Mucosa of gallbladder (tissue), 1 donor: ENCODE measurements at regions not wholly inside any gene's neighbourhood (a gene's known extent, or its start where the extent isn't known, plus 50 kb on each side); places are given as distances from the start of the nearest gene placed in this dataset.
A peak's percentile ranks its signal among the peaks of the same experiment; 100 is the strongest.
"Not testable (repeated sequence)": the region's sequence is repeated elsewhere in the genome, so short reads cannot be mapped to it uniquely, and the experiment has no call there.

Experiments
- DNase-seq: peaks from one replicate; pipeline ENCODE4 v3.0.0-alpha.2; 2020; ENCODE audit warnings: low spot score
- donor health status: DM: no; HTN: no; CAD: no.

- no peak for DNase-seq
Measured at GRCh38 chr22:34308101-34308500, 387.8 kb upstream of the LARGE1 start.

- DNase-seq, result no peak
Measured at GRCh38 chr22:34319346-34319745, 399.1 kb upstream of the LARGE1 start.

- no peak for DNase-seq
Measured at GRCh38 chr22:34324763-34325162, 404.5 kb upstream of the LARGE1 start.

GRCh38 chr22:34326901-34327300 lies 406.6 kb upstream of the LARGE1 start:
- DNase-seq, result no peak

GRCh38 chr22:34330432-34330831 lies 410.2 kb upstream of the LARGE1 start:
- DNase-seq, result no peak

GRCh38 chr22:34333285-34333684 lies 413.0 kb upstream of the LARGE1 start:
- DNase-seq, result no peak

GRCh38 chr22:34334893-34335292 lies 414.6 kb upstream of the LARGE1 start:
- DNase-seq, result no peak

GRCh38 chr22:34344702-34345101 lies 424.4 kb upstream of the LARGE1 start:
- no peak for DNase-seq

GRCh38 chr22:34354071-34354817 lies 434.0 kb upstream of the LARGE1 start:
- DNase-seq, result no peak

- no peak for DNase-seq
Measured at GRCh38 chr22:34356481-34356880, 436.2 kb upstream of the LARGE1 start.

- DNase-seq, result no peak
Measured at GRCh38 chr22:34370711-34371110, 450.4 kb upstream of the LARGE1 start.

GRCh38 chr22:34379825-34380224 lies 459.5 kb upstream of the LARGE1 start:
- no peak for DNase-seq

GRCh38 chr22:34380532-34380931 lies 460.3 kb upstream of the LARGE1 start:
- no peak for DNase-seq

GRCh38 chr22:34390400-34390799 lies 470.1 kb upstream of the LARGE1 start:
- no peak for DNase-seq

- no peak for DNase-seq
Measured at GRCh38 chr22:34395370-34395769, 475.1 kb upstream of the LARGE1 start.

GRCh38 chr22:34403667-34404066 lies 483.4 kb upstream of the LARGE1 start:
- DNase-seq, result no peak

GRCh38 chr22:34410111-34410510 lies 489.8 kb upstream of the LARGE1 start:
- DNase-seq, result no peak

GRCh38 chr22:34414467-34415440 lies 494.5 kb upstream of the LARGE1 start:
- peak; percentile 61 for DNase-seq

GRCh38 chr22:34416022-34416860 lies 496.0 kb upstream of the LARGE1 start:
- no peak for DNase-seq

GRCh38 chr22:34422948-34423347 lies 502.7 kb upstream of the LARGE1 start:
- DNase-seq, result not testable (repeated sequence)

GRCh38 chr22:34427436-34427835 lies 507.2 kb upstream of the LARGE1 start:
- no peak for DNase-seq

- DNase-seq, result no peak
Measured at GRCh38 chr22:34427841-34428240, 507.6 kb upstream of the LARGE1 start.
